HEK293 (cell line): ENCODE measurements at regions not wholly inside any gene's neighbourhood (a gene's known extent, or its start where the extent isn't known, plus 50 kb on each side); places are given as distances from the start of the nearest gene placed in this dataset.

Experiments
- CTCF ChIA-PET: fragments of 350-600 bp; formaldehyde crosslinking; extraction: SDS; loops from one replicate; lab custom pipeline; 2021; ENCODE audit warnings: antibody characterized with exemption; lab: Yijun Ruan, JAX
- POLR2A ChIA-PET: fragments of 300-600 bp; formaldehyde crosslinking; extraction: SDS; loops from one replicate; lab custom pipeline; 2020; ENCODE audit warnings: antibody characterized with exemption, inconsistent platforms; lab: Yijun Ruan, JAX
- H3K27ac ChIP-seq: fragments of 200-500 bp; sonication (Bioruptor generic); 2 replicates; pipeline ENCODE4 v1.5.1; 2014; ENCODE audit warnings: low read depth, low read length, control low read depth, inconsistent platforms; ENCODE audit errors: extremely low read depth
- H3K36me3 ChIP-seq, 2 experiments: fragments of 200-500 bp in 1 of 2; sonication (Bioruptor generic) in 1 of 2; 1 replicate in 1 of 2; 2 replicates in 1 of 2; pipeline ENCODE4 v1.5.1; 2014 to 2017; ENCODE audit warnings: inconsistent platforms in 2 of 2, low read length in 2 of 2; ENCODE audit not compliant: control insufficient read depth in 2 of 2, insufficient read depth in 1 of 2
- H3K4me1 ChIP-seq: fragments of 200-500 bp; sonication (Bioruptor generic); 2 replicates; pipeline ENCODE4 v1.5.1; 2014; ENCODE audit warnings: mild to moderate bottlenecking, low read length, inconsistent platforms; ENCODE audit not compliant: control insufficient read depth, insufficient read depth
- H3K4me3 ChIP-seq: 2 replicates; pipeline ENCODE4 v1.5.1; 2011; ENCODE audit warnings: low read depth, mild to moderate bottlenecking, control low read depth, low read length, moderate library complexity
- H3K9me3 ChIP-seq: fragments of 200-500 bp; sonication (Bioruptor generic); 2 replicates; pipeline ENCODE4 v1.5.1; 2014; ENCODE audit warnings: low read depth, low read length, inconsistent platforms; ENCODE audit not compliant: control insufficient read depth, insufficient read depth
- BCL11A ChIP-seq: fragments of 450-650 bp; formaldehyde crosslinking; IDR thresholded peaks from 2 replicates; pipeline ENCODE4 v1.5.1; 2016; ENCODE audit warnings: low read depth, missing biosample characterization, missing genetic modification characterization
- BCL11B ChIP-seq: fragments of 450-650 bp; formaldehyde crosslinking; IDR thresholded peaks from 2 replicates; pipeline ENCODE4 v1.5.1; 2016; ENCODE audit warnings: low read depth, missing biosample characterization, missing genetic modification characterization
- INSM2 ChIP-seq: fragments of 450-650 bp; formaldehyde crosslinking; IDR thresholded peaks from 2 replicates; pipeline ENCODE4 v1.5.1; 2016; ENCODE audit warnings: missing biosample characterization, missing genetic modification characterization
- KLF1 ChIP-seq: fragments of 450-650 bp; formaldehyde crosslinking; IDR thresholded peaks from 2 replicates; pipeline ENCODE4 v1.5.1; 2016; ENCODE audit warnings: missing biosample characterization, missing genetic modification characterization
- KLF7 ChIP-seq: fragments of 450-650 bp; formaldehyde crosslinking; IDR thresholded peaks from 2 replicates; pipeline ENCODE4 v1.5.1; 2016; ENCODE audit warnings: missing biosample characterization, missing genetic modification characterization, borderline replicate concordance
- MZF1 ChIP-seq: fragments of 450-650 bp; formaldehyde crosslinking; IDR thresholded peaks from 2 replicates; pipeline ENCODE4 v1.5.1; 2017; ENCODE audit warnings: missing biosample characterization, missing genetic modification characterization, borderline replicate concordance
- REPIN1 ChIP-seq: fragments of 450-650 bp; formaldehyde crosslinking; IDR thresholded peaks from 2 replicates; pipeline ENCODE4 v1.5.1; 2017; ENCODE audit warnings: missing biosample characterization, missing genetic modification characterization, low read depth
- SP2 ChIP-seq: fragments of 450-650 bp; formaldehyde crosslinking; IDR thresholded peaks from 2 replicates; pipeline ENCODE4 v1.5.1; 2016; ENCODE audit warnings: missing biosample characterization, missing genetic modification characterization
- ZBTB26 ChIP-seq: fragments of 450-650 bp; formaldehyde crosslinking; optimal IDR thresholded peaks from 2 replicates; pipeline ENCODE3; 2016; ENCODE audit warnings: missing biosample characterization, mild to moderate bottlenecking, missing genetic modification characterization
- ZNF112 ChIP-seq: fragments of 450-650 bp; formaldehyde crosslinking; IDR thresholded peaks from 2 replicates; pipeline ENCODE4 v1.5.0; 2017; ENCODE audit warnings: missing biosample characterization, missing genetic modification characterization
- ZNF132 ChIP-seq: fragments of 450-650 bp; formaldehyde crosslinking; IDR thresholded peaks from 2 replicates; pipeline ENCODE4 v1.5.1; 2017; ENCODE audit warnings: missing biosample characterization, missing genetic modification characterization, borderline replicate concordance
- ZNF140 ChIP-seq: fragments of 450-650 bp; formaldehyde crosslinking; IDR thresholded peaks from 2 replicates; pipeline ENCODE4 v1.5.1; 2016; ENCODE audit warnings: missing biosample characterization, missing genetic modification characterization
- ZNF221 ChIP-seq: fragments of 450-650 bp; formaldehyde crosslinking; IDR thresholded peaks from 2 replicates; pipeline ENCODE4 v1.5.1; 2017; ENCODE audit warnings: missing biosample characterization, missing genetic modification characterization, borderline replicate concordance
- ZNF341 ChIP-seq: fragments of 450-650 bp; formaldehyde crosslinking; IDR thresholded peaks from 2 replicates; pipeline ENCODE4; 2016; ENCODE audit warnings: low read depth, missing biosample characterization, missing genetic modification characterization
- ZNF37A ChIP-seq: fragments of 450-650 bp; IDR thresholded peaks from 2 replicates; pipeline ENCODE4 v1.5.1; 2018; ENCODE audit warnings: missing biosample characterization, missing genetic modification characterization
- ZNF600 ChIP-seq: fragments of 450-650 bp; formaldehyde crosslinking; IDR thresholded peaks from 2 replicates; pipeline ENCODE4 v1.5.1; 2016; ENCODE audit warnings: missing biosample characterization, missing genetic modification characterization
- ZNF610 ChIP-seq: fragments of 450-650 bp; formaldehyde crosslinking; IDR thresholded peaks from 2 replicates; pipeline ENCODE4 v1.5.1; 2016; ENCODE audit warnings: missing biosample characterization, missing genetic modification characterization, borderline replicate concordance
- ZNF621 ChIP-seq: fragments of 450-650 bp; formaldehyde crosslinking; IDR thresholded peaks from 2 replicates; pipeline ENCODE4 v1.5.1; 2017; ENCODE audit warnings: missing biosample characterization, missing genetic modification characterization
- ZNF654 ChIP-seq: fragments of 450-650 bp; formaldehyde crosslinking; IDR thresholded peaks from 2 replicates; pipeline ENCODE4 v1.5.1; 2016; ENCODE audit warnings: low read depth, missing biosample characterization, missing genetic modification characterization
- ZNF670 ChIP-seq: fragments of 450-650 bp; formaldehyde crosslinking; IDR thresholded peaks from 2 replicates; pipeline ENCODE4 v1.5.1; 2016; ENCODE audit warnings: missing biosample characterization, missing genetic modification characterization, low read depth
- TF ChIP-seq, protein P1 (sequence below): IDR thresholded peaks from 2 replicates; pipeline ENCODE4 v1.6.1; 2011; ENCODE audit warnings: mild to moderate bottlenecking, low read depth, low read length, borderline replicate concordance
- TF ChIP-seq, protein P2 (sequence below): fragments of 450-650 bp; IDR thresholded peaks from 2 replicates; pipeline ENCODE4 v1.5.1; 2018; ENCODE audit warnings: missing biosample characterization, mild to moderate bottlenecking, missing genetic modification characterization

- TF ChIP-seq, protein P1, sequence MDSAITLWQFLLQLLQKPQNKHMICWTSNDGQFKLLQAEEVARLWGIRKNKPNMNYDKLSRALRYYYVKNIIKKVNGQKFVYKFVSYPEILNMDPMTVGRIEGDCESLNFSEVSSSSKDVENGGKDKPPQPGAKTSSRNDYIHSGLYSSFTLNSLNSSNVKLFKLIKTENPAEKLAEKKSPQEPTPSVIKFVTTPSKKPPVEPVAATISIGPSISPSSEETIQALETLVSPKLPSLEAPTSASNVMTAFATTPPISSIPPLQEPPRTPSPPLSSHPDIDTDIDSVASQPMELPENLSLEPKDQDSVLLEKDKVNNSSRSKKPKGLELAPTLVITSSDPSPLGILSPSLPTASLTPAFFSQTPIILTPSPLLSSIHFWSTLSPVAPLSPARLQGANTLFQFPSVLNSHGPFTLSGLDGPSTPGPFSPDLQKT, result no peak
- no peak for TF ChIP-seq ZNF670 (tag by site-specific recombination)
- TF ChIP-seq KLF7 (tag by site-specific recombination), result no peak
- TF ChIP-seq ZNF221 (tag by site-specific recombination), result no peak
- TF ChIP-seq MZF1 (tag by site-specific recombination), result no peak
- no peak for TF ChIP-seq BCL11A
- TF ChIP-seq SP2, result no peak
Observed at GRCh38 chr10:81116990-81117389, 579.3 kb downstream of the SH2D4B start (continued).

DNA sequence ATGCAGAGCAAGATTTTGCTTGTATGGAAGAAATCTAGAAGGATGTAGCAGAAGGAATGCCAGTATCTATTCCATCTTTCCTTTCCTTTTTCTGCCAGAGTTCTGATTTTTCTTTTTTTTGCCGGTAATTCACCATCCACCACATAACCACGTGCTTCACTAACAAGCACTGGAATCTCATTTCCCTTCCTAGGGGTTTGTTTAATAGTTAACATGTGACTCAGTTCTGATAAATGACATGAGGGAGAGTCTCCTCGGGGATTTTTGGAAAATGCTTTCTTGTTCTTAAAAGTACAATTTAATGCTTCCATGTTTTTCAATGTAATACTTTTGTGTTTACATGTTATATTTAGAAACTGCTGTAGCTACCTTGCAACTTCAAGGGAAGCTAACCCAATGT lies 590.2 kb downstream of the SH2D4B start:
- Histone ChIP-seq H3K27ac (no peak overlapping the region), H3K36me3 (no peaks in the 10 kb centered on the region), H3K4me3 (no peak overlapping the region), H3K9me3 (no peaks in the 10 kb centered on the region), H3K4me1 (no peaks in the 10 kb centered on the region)
- no peak for TF ChIP-seq BCL11B (tag by site-specific recombination)
- TF ChIP-seq REPIN1 (tag by site-specific recombination), result no peak
- TF ChIP-seq ZNF37A (tag by site-specific recombination), result no peak
- no peak for TF ChIP-seq ZNF112 (tag by site-specific recombination)
- TF ChIP-seq, protein P2, sequence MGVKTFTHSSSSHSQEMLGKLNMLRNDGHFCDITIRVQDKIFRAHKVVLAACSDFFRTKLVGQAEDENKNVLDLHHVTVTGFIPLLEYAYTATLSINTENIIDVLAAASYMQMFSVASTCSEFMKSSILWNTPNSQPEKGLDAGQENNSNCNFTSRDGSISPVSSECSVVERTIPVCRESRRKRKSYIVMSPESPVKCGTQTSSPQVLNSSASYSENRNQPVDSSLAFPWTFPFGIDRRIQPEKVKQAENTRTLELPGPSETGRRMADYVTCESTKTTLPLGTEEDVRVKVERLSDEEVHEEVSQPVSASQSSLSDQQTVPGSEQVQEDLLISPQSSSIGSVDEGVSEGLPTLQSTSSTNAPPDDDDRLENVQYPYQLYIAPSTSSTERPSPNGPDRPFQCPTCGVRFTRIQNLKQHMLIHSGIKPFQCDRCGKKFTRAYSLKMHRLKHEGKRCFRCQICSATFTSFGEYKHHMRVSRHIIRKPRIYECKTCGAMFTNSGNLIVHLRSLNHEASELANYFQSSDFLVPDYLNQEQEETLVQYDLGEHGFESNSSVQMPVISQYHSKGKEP (tag by site-specific recombination), result no peak
- no peak for TF ChIP-seq ZNF654 (tag by site-specific recombination)
- no peak for TF ChIP-seq ZBTB26 (tag by site-specific recombination)
- no peak for TF ChIP-seq KLF1
- TF ChIP-seq INSM2 (tag by site-specific recombination), result no peak
- TF ChIP-seq ZNF621, result no peak
- TF ChIP-seq ZNF132 (tag by site-specific recombination), result no peak
- TF ChIP-seq ZNF610 (tag by site-specific recombination), result no peak
- no peak for TF ChIP-seq ZNF140
- TF ChIP-seq ZNF341 (tag by site-specific recombination), result no peak
- TF ChIP-seq ZNF600, result no peak
- POLR2A ChIA-PET, result no interaction called here
- CTCF ChIA-PET, result no interaction called here
